ENCODE measurements at regions not wholly inside any gene's neighbourhood (a gene's known extent, or its start where the extent isn't known, plus 50 kb on each side); places are given as distances from the start of the nearest gene placed in this dataset.
"Not testable (repeated sequence)": the region's sequence is repeated elsewhere in the genome, so short reads cannot be mapped to it uniquely, and the experiment has no call there.

GRCh38 chr7:67359900-67360299 is 363.3 kb downstream of the TYW1 start:
- DNase-seq, result no peak

- DNase-seq, result no peak
These were observed 364.5 kb downstream of the TYW1 start for GRCh38 chr7:67361150-67361549.

- no peak for DNase-seq
These were observed 367.9 kb downstream of the TYW1 start for GRCh38 chr7:67364441-67365017.

GRCh38 chr7:67371429-67372305 is 375.0 kb downstream of the TYW1 start:
- DNase-seq, result peak; percentile 72

DNA sequence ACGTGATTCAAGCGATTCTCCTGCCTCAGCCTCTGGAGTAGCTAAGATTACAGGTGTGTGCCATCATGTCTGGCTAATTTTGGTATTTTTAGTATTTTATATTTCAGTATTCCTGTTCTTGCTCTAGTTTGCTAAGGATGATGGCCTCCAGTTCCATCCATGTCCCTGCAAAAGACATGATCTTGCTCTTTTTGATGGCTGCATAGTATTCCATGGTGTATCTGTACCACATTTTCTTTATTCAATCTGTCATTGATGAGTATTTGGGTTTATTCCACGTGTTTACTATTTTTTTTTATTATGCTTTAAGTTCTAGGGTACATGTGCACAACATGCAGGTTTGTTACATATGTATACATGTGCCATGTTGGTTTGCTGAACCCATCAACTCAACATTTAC is 376.8 kb downstream of the TYW1 start:
- not testable (repeated sequence) for DNase-seq

DNA sequence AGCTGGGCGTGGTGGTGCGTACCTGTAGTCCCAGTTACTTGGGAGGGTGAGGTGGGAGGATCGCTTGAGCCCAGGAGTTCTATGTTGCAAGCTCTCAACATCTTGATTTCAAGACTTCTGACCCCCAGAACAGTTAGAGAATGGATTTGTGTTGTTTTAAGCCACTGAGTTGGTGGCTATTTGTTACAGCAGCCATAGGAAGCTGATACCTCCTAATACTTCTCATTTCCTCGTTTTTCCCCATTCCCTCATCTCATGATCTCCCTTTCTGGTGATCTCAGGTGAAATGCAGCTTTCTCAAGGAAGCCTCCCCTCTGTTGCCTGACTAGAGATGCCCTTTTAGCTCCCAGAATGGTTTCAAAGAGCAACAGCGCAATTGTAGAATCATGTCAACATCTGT is 378.8 kb downstream of the TYW1 start:
- DNase-seq, result no peak

DNA sequence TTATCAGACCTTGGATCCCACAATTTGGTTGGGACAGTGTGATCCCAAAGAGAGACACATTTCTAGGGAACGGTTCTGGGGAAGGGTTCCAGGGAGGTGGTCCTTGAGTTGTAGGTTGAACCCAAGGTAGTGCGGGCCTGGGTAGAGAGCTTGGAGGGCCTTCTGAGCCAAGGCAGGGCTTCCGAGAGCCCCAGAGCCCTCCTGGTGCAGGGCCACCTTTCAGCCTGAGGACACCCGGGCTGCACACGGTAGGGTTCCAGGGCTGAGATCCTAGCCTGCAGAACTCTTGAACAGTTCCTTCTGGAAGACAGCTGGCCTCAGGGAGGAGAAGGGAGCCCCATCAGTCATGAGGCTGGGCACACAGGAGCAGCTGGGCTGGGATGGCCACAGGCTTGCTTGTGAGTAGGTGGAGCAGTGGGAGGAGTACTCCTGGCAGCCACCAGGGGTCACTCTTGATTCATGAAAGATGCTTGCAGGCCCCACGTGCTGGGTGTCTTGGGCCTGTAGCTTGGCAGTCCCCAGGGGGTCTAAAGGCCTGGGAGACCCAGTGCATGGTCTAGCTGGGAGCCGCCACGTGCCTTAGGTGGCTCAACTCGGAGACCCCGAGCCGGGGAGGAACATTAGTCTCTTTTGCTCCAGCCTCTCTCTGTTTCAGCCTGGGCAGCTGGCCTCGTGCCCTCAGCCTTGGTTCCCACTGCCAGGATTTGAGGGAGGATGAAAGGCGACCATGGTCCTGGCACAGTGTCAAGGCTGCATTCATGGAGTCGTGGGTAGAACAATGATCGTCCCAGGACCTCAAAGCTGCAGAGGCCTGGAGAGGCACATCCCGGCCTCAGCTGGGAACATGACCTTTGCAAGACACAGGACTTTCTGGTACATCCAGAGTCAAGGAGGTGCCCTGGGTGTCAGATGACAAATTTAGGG is 381.6 kb downstream of the TYW1 start:
- DNase-seq, result peak; percentile 59

DNA sequence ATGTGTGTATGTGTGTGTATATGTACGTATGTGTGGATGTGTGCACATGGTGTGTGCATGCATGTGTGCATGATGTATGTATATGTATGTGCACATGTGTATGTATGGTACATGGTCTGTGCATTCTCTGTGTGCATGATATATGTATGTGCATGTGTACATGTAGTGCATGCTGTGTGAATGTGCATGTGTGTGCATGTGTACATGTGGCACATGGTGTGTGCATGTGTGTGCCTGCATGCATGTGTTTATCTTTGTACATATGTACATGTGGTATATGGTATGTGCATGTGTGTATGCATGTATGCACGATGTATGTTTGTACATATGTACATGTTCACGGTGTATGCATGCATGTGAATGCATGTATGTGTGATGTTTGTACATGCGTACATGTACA is 383.7 kb downstream of the TYW1 start:
- no peak for DNase-seq

- DNase-seq, result no peak
These were observed 384.2 kb downstream of the TYW1 start for GRCh38 chr7:67380858-67381257.

DNA sequence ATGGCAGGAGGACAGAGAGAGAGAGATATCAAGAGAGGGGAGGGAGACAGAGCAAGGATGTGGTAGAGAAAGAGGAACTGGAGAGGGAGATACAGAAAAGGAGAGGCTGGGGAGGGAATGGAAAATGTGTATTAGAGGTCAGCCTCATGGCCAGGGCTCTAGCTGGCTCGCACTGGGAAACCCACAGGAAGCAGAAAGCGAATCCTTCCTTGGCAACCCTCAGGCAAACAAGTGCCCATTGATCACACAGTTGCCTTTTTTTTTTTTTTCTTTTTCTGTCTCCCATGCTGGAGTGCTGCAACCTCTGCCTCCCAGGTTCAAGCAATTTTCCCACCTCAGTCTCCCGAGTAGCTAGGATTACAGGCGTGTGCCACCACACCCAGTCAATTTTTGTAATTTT is 391.2 kb downstream of the TYW1 start:
- no peak for DNase-seq

GRCh38 chr7:67391168-67391567 is 394.5 kb downstream of the TYW1 start:
- no peak for DNase-seq

DNA sequence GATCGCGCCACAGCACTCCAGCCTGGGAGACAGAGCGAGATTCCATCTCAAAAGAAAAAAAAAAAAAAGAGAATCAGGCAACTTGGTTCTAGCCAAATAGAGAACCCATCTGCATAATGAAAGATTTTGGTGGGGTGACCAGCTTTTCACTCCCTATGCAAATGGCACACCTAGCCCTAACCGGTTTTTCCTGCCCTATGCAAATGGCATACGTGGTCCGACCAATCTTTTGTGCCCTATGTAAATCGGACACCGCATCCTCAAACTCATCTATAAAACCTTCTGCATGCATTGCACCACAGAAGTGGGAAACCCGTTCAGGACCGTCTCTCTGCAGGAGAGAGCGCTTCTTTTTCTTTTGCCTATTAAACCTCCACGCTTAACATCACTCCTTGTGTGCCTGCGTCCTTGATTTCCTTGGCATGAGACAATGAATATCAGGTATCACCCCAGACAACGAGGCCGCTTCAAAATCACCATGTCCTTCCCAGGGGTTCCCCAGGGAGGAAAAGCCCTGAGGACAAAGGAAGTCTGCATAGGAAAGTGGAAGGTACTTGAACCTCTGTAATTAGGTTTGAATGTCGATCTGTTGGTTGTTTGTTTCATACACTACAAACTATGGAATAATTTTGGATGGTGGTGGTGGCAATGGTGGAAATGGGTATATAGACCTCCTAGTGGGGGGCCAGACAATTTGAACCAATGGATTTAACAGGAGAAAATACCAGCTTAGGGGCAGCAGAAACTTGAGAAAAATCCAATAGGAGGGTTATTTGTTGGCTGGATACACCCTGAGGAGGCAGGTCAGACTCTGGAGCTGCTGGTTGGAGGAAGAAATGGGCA is 396.2 kb downstream of the TYW1 start:
- no peak for DNase-seq

DNA sequence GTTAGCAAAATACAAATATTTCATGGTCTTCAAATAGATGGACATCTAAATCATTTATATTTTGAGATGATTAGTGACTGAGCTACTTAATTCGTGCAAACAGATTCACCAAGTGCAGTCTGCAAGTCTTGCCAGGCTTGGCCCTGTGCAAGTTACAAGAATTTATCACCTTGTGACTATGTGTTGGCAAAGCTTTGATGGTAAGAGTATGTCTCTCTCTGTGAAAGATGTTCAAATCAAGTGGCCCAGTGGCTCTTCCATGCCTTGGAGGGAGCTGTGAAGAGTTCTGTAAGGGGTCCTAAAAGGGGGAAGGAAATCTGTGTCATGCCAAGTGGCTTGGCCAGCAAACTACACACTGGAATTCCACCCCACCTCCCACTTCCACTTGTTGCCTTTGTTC is 397.3 kb downstream of the TYW1 start:
- no peak for DNase-seq

DNA sequence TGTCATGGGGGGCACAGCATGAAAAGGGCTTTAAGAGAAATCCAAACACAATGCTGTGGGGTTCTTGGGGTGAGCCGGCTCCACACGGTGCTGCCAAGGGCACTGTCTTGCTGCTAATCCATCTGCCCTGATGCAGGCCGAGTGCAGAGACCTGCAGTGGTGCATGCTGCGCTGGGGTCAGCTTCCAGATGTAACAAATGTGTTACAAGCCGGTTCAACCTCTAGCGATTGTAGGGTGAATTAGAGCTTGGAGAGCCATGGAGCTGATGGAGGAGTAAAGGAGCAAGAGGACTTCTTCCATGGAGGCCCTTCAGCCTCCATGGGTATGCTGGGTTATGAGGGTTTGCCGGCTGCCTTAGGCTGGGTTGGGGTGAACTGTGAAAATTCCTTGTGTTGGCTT is 402.3 kb downstream of the TYW1 start:
- DNase-seq, result no peak

DNA sequence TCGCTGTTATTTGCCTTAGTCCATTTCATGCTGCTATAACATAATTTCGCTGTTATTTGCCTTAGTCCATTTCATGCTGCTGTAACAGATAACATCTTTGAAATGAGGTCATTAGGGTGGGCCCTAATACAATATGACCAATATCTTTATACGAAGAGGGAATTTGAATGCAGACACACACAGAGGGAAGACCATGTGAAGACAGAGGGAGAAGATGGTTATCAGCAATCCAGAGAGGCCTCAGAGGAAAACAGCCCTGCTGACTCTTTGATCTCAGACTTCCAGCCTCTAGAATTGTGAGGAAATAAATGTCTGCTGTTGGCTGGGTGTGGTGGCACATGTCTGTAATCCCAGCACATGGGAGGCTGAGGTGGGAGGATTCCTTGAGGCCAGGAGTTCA is 404.9 kb downstream of the TYW1 start:
- DNase-seq, result no peak

DNA sequence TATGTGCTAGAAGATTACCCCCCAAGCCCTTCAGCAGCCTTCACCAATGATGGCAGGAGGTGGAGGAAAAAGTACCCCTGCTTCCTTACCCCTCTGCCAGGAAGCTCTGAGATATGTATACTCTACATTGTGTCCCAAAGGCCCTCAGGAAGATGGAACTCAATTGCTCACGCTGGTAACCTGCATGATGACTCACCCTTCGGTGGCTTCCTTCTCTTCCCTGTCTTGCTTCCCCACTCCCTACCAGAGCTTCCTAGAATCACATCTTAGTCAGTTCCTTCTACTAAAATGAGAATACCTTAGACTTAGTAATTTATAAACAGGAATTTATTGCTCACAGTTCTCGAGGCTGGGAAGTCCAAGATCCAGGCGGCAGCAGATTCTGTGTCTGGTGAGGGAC is 405.6 kb downstream of the TYW1 start:
- DNase-seq, result no peak

- no peak for DNase-seq
These were observed 410.3 kb downstream of the TYW1 start for GRCh38 chr7:67406976-67407375.

DNA sequence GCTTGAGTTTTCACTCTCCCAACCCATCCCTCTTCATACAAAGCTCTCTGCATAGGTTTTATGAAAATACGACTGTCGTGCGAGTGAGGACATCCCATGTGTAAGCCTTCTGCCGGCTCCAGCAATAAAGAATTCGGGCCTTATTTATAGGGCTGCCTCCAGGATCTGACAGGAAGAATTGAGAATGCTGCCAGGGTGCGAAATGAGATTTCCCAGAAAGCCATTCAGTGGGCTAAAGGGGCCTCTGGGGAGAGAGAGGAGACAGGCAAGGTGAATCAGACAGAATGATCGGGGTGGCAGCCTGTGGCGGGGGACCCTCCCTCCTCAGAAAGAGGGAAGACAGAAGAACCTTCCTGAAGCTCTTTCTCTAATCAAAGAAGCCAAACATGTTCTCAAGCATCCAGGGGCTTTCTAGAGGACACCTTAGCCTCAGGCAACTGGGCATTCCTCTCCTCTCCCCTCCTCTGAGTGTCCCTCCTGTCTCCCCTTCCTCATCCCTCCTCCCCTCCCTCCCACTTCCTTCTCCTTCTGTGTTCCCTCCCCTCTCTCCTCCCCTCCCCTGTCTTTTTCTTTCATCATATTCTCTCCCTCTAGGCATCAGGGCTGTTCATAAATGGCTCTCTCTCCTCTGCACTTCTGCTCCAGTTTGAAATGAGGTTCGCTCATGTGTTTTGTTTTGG is 410.9 kb downstream of the TYW1 start:
- no peak for DNase-seq

GRCh38 chr7:67408109-67408508 is 411.5 kb downstream of the TYW1 start:
- DNase-seq, result no peak

DNA sequence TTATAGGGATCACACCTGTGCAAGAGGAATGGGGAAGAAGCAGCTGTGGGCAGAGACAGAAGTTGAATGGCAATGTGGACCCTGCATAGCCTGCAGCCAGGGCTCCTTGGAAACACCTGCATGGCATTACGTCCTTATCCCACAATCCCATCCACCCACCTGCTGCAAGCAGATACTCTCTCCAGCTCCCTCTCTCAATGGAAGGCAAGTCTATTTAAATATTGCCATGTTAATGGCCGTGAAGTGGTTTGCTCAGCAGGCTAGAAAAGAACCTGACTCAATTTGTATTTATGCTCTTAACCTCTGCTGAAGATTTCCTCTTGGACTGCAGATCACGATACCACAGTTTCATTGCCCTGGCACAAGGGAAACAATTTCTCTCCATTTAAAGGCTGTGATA is 417.0 kb downstream of the TYW1 start:
- DNase-seq, result no peak

DNA sequence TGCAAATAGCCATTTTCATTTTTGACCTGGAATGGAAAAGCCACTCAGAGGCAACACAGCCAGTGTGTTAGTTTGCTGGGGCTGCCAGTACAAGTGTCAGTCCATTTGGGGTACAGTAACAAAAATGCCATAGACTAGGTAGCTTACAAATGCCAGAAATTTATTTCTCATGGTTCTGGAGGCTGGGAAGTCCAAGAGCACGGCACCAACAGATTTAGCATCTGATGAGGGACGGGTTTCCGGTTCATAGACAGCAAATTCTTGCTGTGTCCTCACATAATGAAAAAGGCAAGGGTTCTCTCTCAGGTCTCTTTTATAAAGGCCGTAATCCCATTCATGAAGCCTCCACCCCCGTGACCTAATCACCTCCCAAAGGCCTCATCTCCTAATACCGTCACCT is 418.2 kb downstream of the TYW1 start:
- no peak for DNase-seq

- no peak for DNase-seq
These were observed 426.0 kb downstream of the TYW1 start for GRCh38 chr7:67422601-67423000.
